Cardiac septum (tissue), 1 donor: ENCODE measurements at regions not wholly inside any gene's neighbourhood (a gene's known extent, or its start where the extent isn't known, plus 50 kb on each side); places are given as distances from the start of the nearest gene placed in this dataset.

Experiments
- DNase-seq: peaks from one replicate; pipeline ENCODE4 v3.0.0-alpha.2; 2020; ENCODE audit warnings: low spot score
- intact Hi-C: fragments of 100-400 bp; cut with DNase I; formaldehyde crosslinking; loops from one replicate; pipeline ENCODE4 v1.14.0; 2022
- donor health status: DM: no; HTN: no; CAD: no.

DNA sequence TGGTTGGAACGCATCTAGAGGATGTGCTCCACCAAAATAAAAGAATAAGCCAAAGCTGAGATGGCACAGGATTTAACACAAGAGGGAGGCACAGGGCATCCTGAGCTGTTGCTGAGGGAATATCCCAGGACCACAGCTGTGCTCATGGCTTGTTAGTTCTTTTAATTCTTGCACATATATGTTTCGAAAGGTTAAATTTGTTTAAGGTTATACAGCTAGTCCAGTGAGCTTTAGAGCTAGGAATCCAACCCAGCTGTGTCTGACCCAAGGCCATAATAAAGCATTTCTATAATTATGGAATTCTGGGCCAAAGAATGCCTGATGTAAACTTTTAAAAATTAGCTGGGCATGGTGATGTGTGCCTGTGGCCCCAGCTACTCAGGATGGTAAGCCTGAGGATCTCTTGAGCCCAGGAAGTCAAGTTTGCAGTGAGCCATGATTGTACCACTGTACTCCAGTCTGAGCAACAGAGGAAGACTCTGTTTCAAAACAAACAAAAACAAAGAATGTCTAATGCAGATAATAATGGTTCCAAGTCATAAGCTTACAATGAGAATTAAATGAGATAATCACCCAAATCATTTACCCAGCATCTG is 66.4 kb upstream of the CCBE1 start:
- no peak for DNase-seq
- intact Hi-C loops, result no loop called here

DNA sequence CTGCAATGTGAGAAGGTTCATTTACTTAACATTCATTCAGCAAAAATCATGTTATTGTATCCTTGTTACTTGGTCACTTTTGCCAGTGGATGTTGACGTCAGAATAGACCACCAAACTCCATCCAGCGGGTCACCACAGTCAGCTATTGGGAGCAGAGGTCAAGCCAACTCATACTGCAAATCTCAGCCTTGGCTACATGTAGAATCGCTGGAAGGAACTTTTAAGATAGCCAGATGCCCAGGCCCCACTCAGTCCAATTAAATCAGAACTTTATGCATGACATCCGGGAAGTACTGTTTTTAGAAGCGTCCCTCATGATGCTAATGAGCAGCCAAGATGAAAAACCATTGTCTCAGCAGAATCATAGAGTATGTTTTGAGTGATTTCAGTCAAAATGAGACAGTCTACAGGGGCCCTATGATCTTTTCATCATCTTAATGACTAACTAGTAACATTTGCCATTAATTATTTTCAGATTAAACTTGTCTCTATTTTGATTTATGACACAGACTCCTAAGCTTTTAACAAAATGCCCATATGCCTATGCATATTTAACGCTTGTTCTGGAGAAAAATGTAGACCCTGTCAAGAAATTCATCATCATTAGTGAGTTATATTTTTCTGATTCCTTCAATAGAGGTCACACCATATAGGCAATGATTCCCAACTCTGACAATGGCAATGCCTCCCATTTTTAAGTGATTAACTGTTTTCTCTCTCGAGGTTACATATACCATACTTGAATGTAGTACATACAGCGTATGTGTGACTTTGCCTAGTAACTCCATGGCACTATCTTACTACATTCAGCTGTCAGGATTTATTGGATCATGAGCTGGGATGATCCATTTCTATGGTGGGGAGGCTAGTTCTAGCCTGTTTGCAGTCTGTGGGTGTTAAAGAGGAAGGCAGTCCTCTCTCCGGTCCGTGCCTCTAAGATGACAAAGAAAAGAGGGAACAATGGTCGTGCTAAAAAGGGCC is 63.7 kb upstream of the CCBE1 start:
- DNase-seq, result no peak
- intact Hi-C loops, result no loop called here

- intact Hi-C loops, result no loop called here
- no peak for DNase-seq
Observed at GRCh38 chr18:59760212-59760611, 63.0 kb upstream of the CCBE1 start.

DNA sequence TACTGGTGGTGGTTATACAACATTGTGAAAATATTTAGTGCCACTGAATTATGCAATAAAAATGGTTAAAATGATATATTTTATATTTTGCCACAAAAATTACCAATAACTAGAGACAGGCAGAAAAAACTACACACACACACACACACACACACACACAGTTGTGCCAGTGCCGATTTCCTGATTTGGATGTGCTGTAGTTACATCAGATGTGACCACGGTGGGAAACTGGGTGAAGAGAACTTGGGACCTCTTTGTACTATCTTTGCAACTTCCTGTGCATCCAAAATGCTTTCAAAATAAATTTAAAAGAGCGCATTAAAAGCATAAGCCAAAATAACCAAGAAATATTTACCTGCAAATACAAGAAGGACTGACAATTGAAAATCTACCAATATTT is 61.6 kb upstream of the CCBE1 start:
- no peak for DNase-seq
- intact Hi-C loops, result no loop called here

DNA sequence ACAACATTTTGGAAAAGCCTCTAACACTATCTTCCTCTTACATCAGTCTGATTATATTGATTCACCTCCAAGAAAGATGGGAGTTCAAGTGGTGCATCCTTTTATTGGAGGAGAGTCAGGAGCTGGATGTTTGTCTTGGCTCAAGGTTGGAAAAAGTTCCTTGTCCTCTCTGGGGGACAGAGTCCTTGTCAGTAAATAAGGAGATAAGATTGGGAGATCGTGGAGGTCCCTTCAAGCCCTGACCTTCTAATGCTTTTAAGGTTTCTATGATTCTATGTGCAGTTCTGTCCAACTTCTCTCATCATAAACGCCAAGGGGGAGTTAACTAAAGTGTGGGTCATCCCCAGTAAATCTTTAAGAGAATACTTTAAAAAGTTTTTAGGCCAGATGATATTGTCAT is 60.9 kb upstream of the CCBE1 start:
- intact Hi-C loops, result no loop called here
- DNase-seq, result no peak

GRCh38 chr18:59752666-59753065 is 55.4 kb upstream of the CCBE1 start:
- no peak for DNase-seq
- intact Hi-C loops, result no loop called here

DNA sequence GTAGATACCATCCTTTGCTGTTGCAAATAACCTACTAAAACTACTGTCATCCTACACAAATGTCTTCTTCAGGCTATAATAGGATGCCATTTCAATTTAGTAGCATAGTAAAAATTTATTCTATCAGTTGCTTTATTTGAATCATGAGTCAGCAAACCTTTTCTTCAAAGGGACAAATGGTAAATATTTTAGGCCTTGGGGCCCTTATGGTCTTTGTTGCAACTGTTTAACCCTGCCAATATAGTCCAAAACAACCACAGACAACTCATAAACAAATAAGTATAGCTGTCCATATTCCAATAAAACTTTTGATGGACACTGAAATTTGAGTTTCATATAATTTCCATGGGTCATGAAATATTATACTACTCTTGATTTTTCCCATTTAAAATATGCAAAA is 54.0 kb upstream of the CCBE1 start:
- intact Hi-C loops, result no loop called here
- DNase-seq, result no peak

DNA sequence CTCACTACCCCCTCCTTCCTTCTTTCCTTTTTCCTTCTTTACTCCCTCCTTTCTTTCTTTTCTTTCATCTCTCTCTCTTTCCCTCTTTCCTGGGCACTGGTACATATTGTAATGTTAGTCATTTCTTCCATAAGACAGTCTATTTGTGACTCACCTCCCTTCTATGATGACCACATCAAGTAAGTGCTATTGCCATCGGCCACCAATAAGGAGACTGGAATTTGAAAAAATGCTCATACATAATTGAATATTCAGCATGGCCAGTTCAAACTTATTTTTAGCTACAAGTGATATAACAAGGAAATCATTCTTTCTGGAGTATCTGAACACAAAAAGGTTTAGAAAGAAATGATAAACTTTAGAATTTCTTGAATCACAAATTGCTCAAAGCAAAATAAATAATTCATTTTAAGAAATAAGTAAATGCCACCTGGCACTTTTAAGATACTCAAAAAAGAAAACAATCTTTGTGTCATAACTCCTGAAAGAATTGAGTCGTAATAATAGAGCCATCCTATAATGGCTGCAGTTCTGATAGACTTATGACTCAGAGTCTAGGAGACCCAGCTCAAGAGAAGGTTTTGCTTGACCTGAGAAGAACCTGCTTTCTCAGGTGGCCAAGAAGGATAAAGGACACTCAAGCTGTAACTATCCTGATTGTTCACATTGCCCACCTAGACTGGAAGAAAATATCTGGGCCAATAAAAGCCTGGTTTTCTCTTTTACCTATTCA is 51.6 kb upstream of the CCBE1 start:
- intact Hi-C loops, result no loop called here
- DNase-seq, result no peak
